ENCODE measurements at regions not wholly inside any gene's neighbourhood (a gene's known extent, or its start where the extent isn't known, plus 50 kb on each side); places are given as distances from the start of the nearest gene placed in this dataset.

DNA sequence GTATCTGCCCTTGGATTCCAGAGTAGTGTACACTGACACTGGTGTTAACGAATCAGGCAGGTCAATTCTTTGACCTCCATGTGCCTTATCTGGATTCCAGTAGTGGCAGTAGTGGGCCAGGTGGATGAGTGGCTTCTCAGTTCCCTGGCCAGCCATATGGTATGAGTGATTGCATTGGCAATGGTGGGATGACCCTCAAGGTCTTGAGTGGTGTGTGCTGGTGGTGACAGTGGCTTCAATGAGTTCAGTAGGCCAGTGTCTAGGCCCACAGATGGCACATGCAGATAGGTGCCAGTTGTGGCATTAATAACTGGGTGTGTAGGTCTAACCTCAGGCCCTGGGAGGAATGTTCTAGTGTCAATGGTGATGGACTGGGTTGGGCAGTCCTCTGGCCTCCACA lies 674.1 kb upstream of the NXPH2 start (continued):
- TF ChIP-seq, protein P1, sequence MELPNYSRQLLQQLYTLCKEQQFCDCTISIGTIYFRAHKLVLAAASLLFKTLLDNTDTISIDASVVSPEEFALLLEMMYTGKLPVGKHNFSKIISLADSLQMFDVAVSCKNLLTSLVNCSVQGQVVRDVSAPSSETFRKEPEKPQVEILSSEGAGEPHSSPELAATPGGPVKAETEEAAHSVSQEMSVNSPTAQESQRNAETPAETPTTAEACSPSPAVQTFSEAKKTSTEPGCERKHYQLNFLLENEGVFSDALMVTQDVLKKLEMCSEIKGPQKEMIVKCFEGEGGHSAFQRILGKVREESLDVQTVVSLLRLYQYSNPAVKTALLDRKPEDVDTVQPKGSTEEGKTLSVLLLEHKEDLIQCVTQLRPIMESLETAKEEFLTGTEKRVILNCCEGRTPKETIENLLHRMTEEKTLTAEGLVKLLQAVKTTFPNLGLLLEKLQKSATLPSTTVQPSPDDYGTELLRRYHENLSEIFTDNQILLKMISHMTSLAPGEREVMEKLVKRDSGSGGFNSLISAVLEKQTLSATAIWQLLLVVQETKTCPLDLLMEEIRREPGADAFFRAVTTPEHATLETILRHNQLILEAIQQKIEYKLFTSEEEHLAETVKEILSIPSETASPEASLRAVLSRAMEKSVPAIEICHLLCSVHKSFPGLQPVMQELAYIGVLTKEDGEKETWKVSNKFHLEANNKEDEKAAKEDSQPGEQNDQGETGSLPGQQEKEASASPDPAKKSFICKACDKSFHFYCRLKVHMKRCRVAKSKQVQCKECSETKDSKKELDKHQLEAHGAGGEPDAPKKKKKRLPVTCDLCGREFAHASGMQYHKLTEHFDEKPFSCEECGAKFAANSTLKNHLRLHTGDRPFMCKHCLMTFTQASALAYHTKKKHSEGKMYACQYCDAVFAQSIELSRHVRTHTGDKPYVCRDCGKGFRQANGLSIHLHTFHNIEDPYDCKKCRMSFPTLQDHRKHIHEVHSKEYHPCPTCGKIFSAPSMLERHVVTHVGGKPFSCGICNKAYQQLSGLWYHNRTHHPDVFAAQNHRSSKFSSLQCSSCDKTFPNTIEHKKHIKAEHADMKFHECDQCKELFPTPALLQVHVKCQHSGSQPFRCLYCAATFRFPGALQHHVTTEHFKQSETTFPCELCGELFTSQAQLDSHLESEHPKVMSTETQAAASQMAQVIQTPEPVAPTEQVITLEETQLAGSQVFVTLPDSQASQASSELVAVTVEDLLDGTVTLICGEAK (IDR thresholded peaks at IDR 0.05): no peak
- TF ChIP-seq, protein P1 (CRISPR knock-in tag; IDR thresholded peaks at IDR 0.05): no peak
- no peak for TF ChIP-seq PREB (CRISPR knock-in tag; IDR thresholded peaks at IDR 0.05)
- TF ChIP-seq, protein P2, sequence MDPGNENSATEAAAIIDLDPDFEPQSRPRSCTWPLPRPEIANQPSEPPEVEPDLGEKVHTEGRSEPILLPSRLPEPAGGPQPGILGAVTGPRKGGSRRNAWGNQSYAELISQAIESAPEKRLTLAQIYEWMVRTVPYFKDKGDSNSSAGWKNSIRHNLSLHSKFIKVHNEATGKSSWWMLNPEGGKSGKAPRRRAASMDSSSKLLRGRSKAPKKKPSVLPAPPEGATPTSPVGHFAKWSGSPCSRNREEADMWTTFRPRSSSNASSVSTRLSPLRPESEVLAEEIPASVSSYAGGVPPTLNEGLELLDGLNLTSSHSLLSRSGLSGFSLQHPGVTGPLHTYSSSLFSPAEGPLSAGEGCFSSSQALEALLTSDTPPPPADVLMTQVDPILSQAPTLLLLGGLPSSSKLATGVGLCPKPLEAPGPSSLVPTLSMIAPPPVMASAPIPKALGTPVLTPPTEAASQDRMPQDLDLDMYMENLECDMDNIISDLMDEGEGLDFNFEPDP (CRISPR knock-in tag; IDR thresholded peaks at IDR 0.05): no peak
- TF ChIP-seq, protein P3, sequence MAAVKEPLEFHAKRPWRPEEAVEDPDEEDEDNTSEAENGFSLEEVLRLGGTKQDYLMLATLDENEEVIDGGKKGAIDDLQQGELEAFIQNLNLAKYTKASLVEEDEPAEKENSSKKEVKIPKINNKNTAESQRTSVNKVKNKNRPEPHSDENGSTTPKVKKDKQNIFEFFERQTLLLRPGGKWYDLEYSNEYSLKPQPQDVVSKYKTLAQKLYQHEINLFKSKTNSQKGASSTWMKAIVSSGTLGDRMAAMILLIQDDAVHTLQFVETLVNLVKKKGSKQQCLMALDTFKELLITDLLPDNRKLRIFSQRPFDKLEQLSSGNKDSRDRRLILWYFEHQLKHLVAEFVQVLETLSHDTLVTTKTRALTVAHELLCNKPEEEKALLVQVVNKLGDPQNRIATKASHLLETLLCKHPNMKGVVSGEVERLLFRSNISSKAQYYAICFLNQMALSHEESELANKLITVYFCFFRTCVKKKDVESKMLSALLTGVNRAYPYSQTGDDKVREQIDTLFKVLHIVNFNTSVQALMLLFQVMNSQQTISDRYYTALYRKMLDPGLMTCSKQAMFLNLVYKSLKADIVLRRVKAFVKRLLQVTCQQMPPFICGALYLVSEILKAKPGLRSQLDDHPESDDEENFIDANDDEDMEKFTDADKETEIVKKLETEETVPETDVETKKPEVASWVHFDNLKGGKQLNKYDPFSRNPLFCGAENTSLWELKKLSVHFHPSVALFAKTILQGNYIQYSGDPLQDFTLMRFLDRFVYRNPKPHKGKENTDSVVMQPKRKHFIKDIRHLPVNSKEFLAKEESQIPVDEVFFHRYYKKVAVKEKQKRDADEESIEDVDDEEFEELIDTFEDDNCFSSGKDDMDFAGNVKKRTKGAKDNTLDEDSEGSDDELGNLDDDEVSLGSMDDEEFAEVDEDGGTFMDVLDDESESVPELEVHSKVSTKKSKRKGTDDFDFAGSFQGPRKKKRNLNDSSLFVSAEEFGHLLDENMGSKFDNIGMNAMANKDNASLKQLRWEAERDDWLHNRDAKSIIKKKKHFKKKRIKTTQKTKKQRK (IDR thresholded peaks at IDR 0.05; ENCODE audit: borderline replicate concordance, low read depth, low read length): no peak
- TF ChIP-seq USF1 (CRISPR knock-in tag; IDR thresholded peaks at IDR 0.05): no peak
- no peak for TF ChIP-seq TSHZ1 (CRISPR knock-in tag; IDR thresholded peaks at IDR 0.05)
- TF ChIP-seq XRCC5 (IDR thresholded peaks at IDR 0.05; ENCODE audit: low read depth, low read length): no peak
